Uterus (tissue), 3 donors: ENCODE measurements at regions not wholly inside any gene's neighbourhood (a gene's known extent, or its start where the extent isn't known, plus 50 kb on each side); places are given as distances from the start of the nearest gene placed in this dataset.

ENCODE experiments used
- DNase-seq, 2 donors: peaks; one replicate each; pipeline ENCODE4 v3.0.0-alpha.2; 2019 to 2020
- H3K27ac ChIP-seq, 2 donors: fragments of 200-600 bp; sonication (generic); 1 replicate in 1 of 2; 2 replicates in 1 of 2; pipeline ENCODE4 v1.5.1; 2016 to 2018
- H3K27me3 ChIP-seq, 2 donors: fragments of 200-600 bp; sonication (generic); one replicate each; pipeline ENCODE4 v1.5.1; 2018 to 2019; ENCODE audit warnings: control low read depth in 1 of 2
- H3K36me3 ChIP-seq, 2 donors: fragments of 200-600 bp; sonication (generic); one replicate each; pipeline ENCODE4 v1.5.1; 2019; ENCODE audit warnings: control low read depth in 1 of 2
- H3K4me1 ChIP-seq, 2 donors: fragments of 200-600 bp; sonication (generic); one replicate each; pipeline ENCODE4 v1.5.1; 2018 to 2019; ENCODE audit warnings: control low read depth in 1 of 2
- H3K4me3 ChIP-seq, 2 donors: fragments of 200-600 bp; sonication (generic); 1 replicate in 1 of 2; 2 replicates in 1 of 2; pipeline ENCODE4 v1.5.1; 2018 to 2019; ENCODE audit warnings: mild to moderate bottlenecking in 1 of 2
- H3K9me3 ChIP-seq, 2 donors: fragments of 200-600 bp; sonication (generic); one replicate each; pipeline ENCODE4 v1.5.1; 2019; ENCODE audit warnings: control low read depth in 1 of 2
- POLR2A ChIP-seq, 2 donors: fragments of 450-650 bp; IDR thresholded peaks; one replicate each; pipeline ENCODE4 v1.6.1; 2016; ENCODE audit warnings: antibody characterized with exemption in 2 of 2, mild to moderate bottlenecking in 1 of 2, moderate library complexity in 1 of 2
- intact Hi-C: fragments of 100-400 bp; cut with DNase I; formaldehyde crosslinking; loops from one replicate; pipeline ENCODE4 v1.15.1; 2023; ENCODE audit warnings: low total_unique reads
- TF ChIP-seq, protein P1 (sequence below), 4 experiments: fragments of 200-600 bp in 2 of 4; fragments of 450-650 bp in 2 of 4; sonication (generic) in 2 of 4; IDR thresholded peaks; one replicate each; pipeline ENCODE4 v1.5.1; 2016 to 2019; ENCODE audit warnings: antibody characterized with exemption in 4 of 4, mild to moderate bottlenecking in 2 of 4, moderate library complexity in 1 of 4
- donor health status: DM: yes; HTN: yes; CAD: no.

GRCh38 chr2:234770715-234771141 lies 181.1 kb upstream of the SH3BP4 start:
- H3K4me3 ChIP-seq = no peak overlapping the region
- no peak for DNase-seq
- no peaks in the 10 kb centered on the region for H3K9me3 ChIP-seq
- H3K27me3 ChIP-seq = no peaks in the 10 kb centered on the region
- no peaks in the 10 kb centered on the region for H3K36me3 ChIP-seq
- intact Hi-C loops = no loop called here
- H3K27ac ChIP-seq = no peak overlapping the region
- TF ChIP-seq, protein P1, sequence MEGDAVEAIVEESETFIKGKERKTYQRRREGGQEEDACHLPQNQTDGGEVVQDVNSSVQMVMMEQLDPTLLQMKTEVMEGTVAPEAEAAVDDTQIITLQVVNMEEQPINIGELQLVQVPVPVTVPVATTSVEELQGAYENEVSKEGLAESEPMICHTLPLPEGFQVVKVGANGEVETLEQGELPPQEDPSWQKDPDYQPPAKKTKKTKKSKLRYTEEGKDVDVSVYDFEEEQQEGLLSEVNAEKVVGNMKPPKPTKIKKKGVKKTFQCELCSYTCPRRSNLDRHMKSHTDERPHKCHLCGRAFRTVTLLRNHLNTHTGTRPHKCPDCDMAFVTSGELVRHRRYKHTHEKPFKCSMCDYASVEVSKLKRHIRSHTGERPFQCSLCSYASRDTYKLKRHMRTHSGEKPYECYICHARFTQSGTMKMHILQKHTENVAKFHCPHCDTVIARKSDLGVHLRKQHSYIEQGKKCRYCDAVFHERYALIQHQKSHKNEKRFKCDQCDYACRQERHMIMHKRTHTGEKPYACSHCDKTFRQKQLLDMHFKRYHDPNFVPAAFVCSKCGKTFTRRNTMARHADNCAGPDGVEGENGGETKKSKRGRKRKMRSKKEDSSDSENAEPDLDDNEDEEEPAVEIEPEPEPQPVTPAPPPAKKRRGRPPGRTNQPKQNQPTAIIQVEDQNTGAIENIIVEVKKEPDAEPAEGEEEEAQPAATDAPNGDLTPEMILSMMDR (IDR thresholded peaks at IDR 0.05) = no peak
- TF ChIP-seq POLR2A (IDR thresholded peaks at IDR 0.05) = no peak
- H3K4me1 ChIP-seq = no peaks in the 10 kb centered on the region

- no peaks in the 10 kb centered on the region for H3K36me3 ChIP-seq
- DNase-seq = no peak
- no peaks in the 10 kb centered on the region for H3K27me3 ChIP-seq
- H3K4me1 ChIP-seq = no peaks in the 10 kb centered on the region
- H3K9me3 ChIP-seq = no peaks in the 10 kb centered on the region
- no peak overlapping the region for H3K27ac ChIP-seq
- intact Hi-C loops = no loop called here
- H3K4me3 ChIP-seq = no peak overlapping the region
- TF ChIP-seq, protein P1 (IDR thresholded peaks at IDR 0.05) = no peak
- no peak for TF ChIP-seq POLR2A (IDR thresholded peaks at IDR 0.05)
Observed at GRCh38 chr2:234770031-234770506, 181.7 kb upstream of the SH3BP4 start.

DNA sequence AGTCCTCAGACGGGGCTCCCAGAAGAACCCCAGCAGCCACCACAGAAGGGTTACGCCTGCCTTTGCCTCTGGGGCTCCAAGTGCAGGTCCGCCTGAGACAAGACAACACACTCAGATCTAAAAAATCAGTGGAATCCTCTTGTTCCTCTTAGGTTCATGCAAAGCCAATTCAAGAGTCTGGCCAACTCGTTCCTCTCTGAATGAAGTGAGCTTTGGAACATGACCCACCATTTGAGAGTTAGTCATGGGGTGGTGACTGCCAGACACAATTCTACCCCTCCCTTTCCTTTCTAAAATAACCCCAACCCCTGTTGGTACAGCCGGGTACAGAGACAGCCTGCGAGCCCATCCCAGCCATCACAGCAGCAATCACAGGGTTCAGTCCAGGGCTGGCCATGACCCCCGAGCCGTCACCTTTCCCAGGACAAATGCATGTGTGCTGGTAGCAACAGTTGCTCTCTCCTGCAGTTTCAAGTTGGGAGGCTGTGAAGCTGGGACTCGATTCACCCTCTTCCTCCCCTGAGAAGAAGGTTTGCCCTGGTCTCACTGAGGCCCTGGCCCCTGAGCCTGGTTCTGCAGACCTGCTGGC lies 183.1 kb upstream of the SH3BP4 start:
- Histone ChIP-seq H3K4me3 (no peak overlapping the region), H3K9me3 (no peaks in the 10 kb centered on the region), H3K27me3 (no peaks in the 10 kb centered on the region), H3K27ac (no peak overlapping the region), H3K4me1 (no peaks in the 10 kb centered on the region), H3K36me3 (no peaks in the 10 kb centered on the region)
- DNase-seq = no peak
- intact Hi-C loops = no loop called here
- no peak for TF ChIP-seq POLR2A (IDR thresholded peaks at IDR 0.05)
- TF ChIP-seq, protein P1 (IDR thresholded peaks at IDR 0.05) = no peak

- H3K4me3 ChIP-seq = no peak overlapping the region
- no peak for DNase-seq
- no peaks in the 10 kb centered on the region for H3K4me1 ChIP-seq
- TF ChIP-seq, protein P1 (IDR thresholded peaks at IDR 0.05) = no peak
- no peak for TF ChIP-seq POLR2A (IDR thresholded peaks at IDR 0.05)
- intact Hi-C loops = no loop called here
- no peaks in the 10 kb centered on the region for H3K27me3 ChIP-seq
- H3K27ac ChIP-seq = no peak overlapping the region
- no peaks in the 10 kb centered on the region for H3K36me3 ChIP-seq
- no peaks in the 10 kb centered on the region for H3K9me3 ChIP-seq
Observed at GRCh38 chr2:234765279-234765678, 186.5 kb upstream of the SH3BP4 start.

GRCh38 chr2:234764372-234764771 lies 187.4 kb upstream of the SH3BP4 start:
- Histone ChIP-seq H3K27ac (no peak overlapping the region), H3K4me3 (no peak overlapping the region), H3K27me3 (no peaks in the 10 kb centered on the region), H3K9me3 (no peaks in the 10 kb centered on the region), H3K36me3 (no peaks in the 10 kb centered on the region), H3K4me1 (no peaks in the 10 kb centered on the region)
- no peak for TF ChIP-seq POLR2A (IDR thresholded peaks at IDR 0.05)
- TF ChIP-seq, protein P1 (IDR thresholded peaks at IDR 0.05) = no peak
- no peak for DNase-seq
- intact Hi-C loops = no loop called here
